RWPE1 (cell line): ENCODE measurements at regions not wholly inside any gene's neighbourhood (a gene's known extent, or its start where the extent isn't known, plus 50 kb on each side); places are given as distances from the start of the nearest gene placed in this dataset.

Source experiments
- CTCF ChIA-PET: fragments of 350-600 bp; sonication (Branson Sonifier 250); formaldehyde crosslinking; extraction: SDS; loops from one replicate; lab custom pipeline; 2021; lab: Yijun Ruan, JAX
- POLR2A ChIA-PET: fragments of 400-600 bp; formaldehyde crosslinking; extraction: SDS; loops from one replicate; lab custom pipeline; 2020; ENCODE audit warnings: antibody characterized with exemption; ENCODE audit not compliant: low non-redundant PET; lab: Yijun Ruan, JAX
- DNase-seq: peaks from one replicate; pipeline ENCODE4 v3.0.0; 2012; ENCODE audit warnings: low spot score
- H3K27ac ChIP-seq: fragments of 450-650 bp; 2 replicates; pipeline ENCODE4 v1.5.1; 2017
- CTCF ChIP-seq: fragments of 450-650 bp; conservative IDR thresholded peaks from 2 replicates; pipeline ENCODE4 v1.5.1; 2017; ENCODE audit warnings: low read depth, mild to moderate bottlenecking

- no peak overlapping the region for H3K27ac ChIP-seq
- POLR2A ChIA-PET, result no interaction called here
- no peak for TF ChIP-seq CTCF
- CTCF ChIA-PET, result no interaction called here
- DNase-seq, result no peak
Observed at GRCh38 chr2:128474036-128474955, 155.6 kb upstream of the HS6ST1 start.

GRCh38 chr2:128474962-128475361, 156.3 kb upstream of the HS6ST1 start:
- no peak overlapping the region for H3K27ac ChIP-seq

GRCh38 chr2:128475427-128476211, 157.0 kb upstream of the HS6ST1 start:
- CTCF ChIA-PET, result interaction anchor here (0.6 kb wide), 1 partner anchor 85 kb away, joined by 3 read pairs; no protein-coding TSS in a partner anchor
- no peak overlapping the region for H3K27ac ChIP-seq
- POLR2A ChIA-PET, result no interaction called here
- TF ChIP-seq CTCF, result no peak
- DNase-seq, result no peak

More at GRCh38 chr2:128474962-128475361, 156.3 kb upstream of the HS6ST1 start:
- no peak for DNase-seq
- no peak for TF ChIP-seq CTCF
- ChIA-PET POLR2A (no interaction called here), CTCF (no interaction called here)

GRCh38 chr2:128477026-128477820, 158.6 kb upstream of the HS6ST1 start:
- H3K27ac ChIP-seq, result no peak overlapping the region
- no peak for DNase-seq
- no peak for TF ChIP-seq CTCF
- POLR2A ChIA-PET, result no interaction called here
- CTCF ChIA-PET, result no interaction called here

- no peak for DNase-seq
- CTCF ChIA-PET, result no interaction called here
- no peak overlapping the region for H3K27ac ChIP-seq
- TF ChIP-seq CTCF, result no peak
- POLR2A ChIA-PET, result no interaction called here
Observed at GRCh38 chr2:128477891-128478290, 159.2 kb upstream of the HS6ST1 start.
